ENCODE measurements at regions not wholly inside any gene's neighbourhood (a gene's known extent, or its start where the extent isn't known, plus 50 kb on each side); places are given as distances from the start of the nearest gene placed in this dataset.

GRCh38 chr1:191575180-191575579 is 583.1 kb upstream of the RGS18 start:
- in situ Hi-C loops (cut with HindIII; ENCODE audit: low pct_ligation_motif_present, low sequenced_read_pairs): no loop called here
- H3K27me3 ChIP-seq (replicated peaks): no peaks in the 10 kb centered on the region
- H3K36me3 ChIP-seq (replicated peaks): no peaks in the 10 kb centered on the region
- TF ChIP-seq CTCF (IDR thresholded peaks at IDR 0.05; ENCODE audit: low read depth, low read length, missing control alignments): no peak
- DNase-seq: peak; percentile 7
- H3K27ac ChIP-seq: no peak overlapping the region
- H3K4me3 ChIP-seq (ENCODE audit: low read depth, low read length): no peak overlapping the region

GRCh38 chr1:191575746-191576145 is 582.5 kb upstream of the RGS18 start:
- no peak for DNase-seq
- no peak overlapping the region for H3K27ac ChIP-seq
- in situ Hi-C loops (cut with HindIII; ENCODE audit: low pct_ligation_motif_present, low sequenced_read_pairs): no loop called here
- H3K4me3 ChIP-seq (ENCODE audit: low read depth, low read length): no peak overlapping the region
- no peaks in the 10 kb centered on the region for H3K36me3 ChIP-seq (replicated peaks)
- no peak for TF ChIP-seq CTCF (IDR thresholded peaks at IDR 0.05; ENCODE audit: low read depth, low read length, missing control alignments)
- no peaks in the 10 kb centered on the region for H3K27me3 ChIP-seq (replicated peaks)

- Histone ChIP-seq H3K36me3 (replicated peaks) (no peaks in the 10 kb centered on the region), H3K27ac (no peak overlapping the region), H3K27me3 (replicated peaks) (no peaks in the 10 kb centered on the region), H3K4me3 (ENCODE audit: low read depth, low read length) (no peak overlapping the region)
- in situ Hi-C loops (cut with HindIII; ENCODE audit: low pct_ligation_motif_present, low sequenced_read_pairs): no loop called here
- DNase-seq: no peak
- TF ChIP-seq CTCF (IDR thresholded peaks at IDR 0.05; ENCODE audit: low read depth, low read length, missing control alignments): no peak
Measured at GRCh38 chr1:191577213-191577612, 581.0 kb upstream of the RGS18 start.

- Histone ChIP-seq H3K27ac (no peak overlapping the region), H3K4me3 (ENCODE audit: low read depth, low read length) (no peak overlapping the region), H3K27me3 (replicated peaks) (no peaks in the 10 kb centered on the region), H3K36me3 (replicated peaks) (no peaks in the 10 kb centered on the region)
- no peak for DNase-seq
- TF ChIP-seq CTCF (IDR thresholded peaks at IDR 0.05; ENCODE audit: low read depth, low read length, missing control alignments): no peak
- in situ Hi-C loops (cut with HindIII; ENCODE audit: low pct_ligation_motif_present, low sequenced_read_pairs): no loop called here
Measured at GRCh38 chr1:191578281-191578680, 580.0 kb upstream of the RGS18 start.

GRCh38 chr1:191579019-191579418 is 579.2 kb upstream of the RGS18 start:
- in situ Hi-C loops (cut with HindIII; ENCODE audit: low pct_ligation_motif_present, low sequenced_read_pairs): no loop called here
- no peaks in the 10 kb centered on the region for H3K27me3 ChIP-seq (replicated peaks)
- H3K27ac ChIP-seq: no peak overlapping the region
- TF ChIP-seq CTCF (IDR thresholded peaks at IDR 0.05; ENCODE audit: low read depth, low read length, missing control alignments): no peak
- H3K36me3 ChIP-seq (replicated peaks): no peaks in the 10 kb centered on the region
- no peak for DNase-seq
- H3K4me3 ChIP-seq (ENCODE audit: low read depth, low read length): no peak overlapping the region

- DNase-seq: no peak
- Histone ChIP-seq H3K36me3 (replicated peaks) (no peaks in the 10 kb centered on the region), H3K27me3 (replicated peaks) (no peaks in the 10 kb centered on the region), H3K4me3 (ENCODE audit: low read depth, low read length) (no peak overlapping the region), H3K27ac (no peak overlapping the region)
- in situ Hi-C loops (cut with HindIII; ENCODE audit: low pct_ligation_motif_present, low sequenced_read_pairs): no loop called here
- no peak for TF ChIP-seq CTCF (IDR thresholded peaks at IDR 0.05; ENCODE audit: low read depth, low read length, missing control alignments)
Measured at GRCh38 chr1:191582169-191582568, 576.1 kb upstream of the RGS18 start.
